ENCODE measurements at regions not wholly inside any gene's neighbourhood (a gene's known extent, or its start where the extent isn't known, plus 50 kb on each side); places are given as distances from the start of the nearest gene placed in this dataset.

- TF ChIP-seq FOXP2 (optimal IDR thresholded peaks at IDR 0.05; ENCODE audit: borderline replicate concordance, extremely low read depth, extremely low read length, insufficient read depth) (no peak), REST (IDR thresholded peaks at IDR 0.05; ENCODE audit: insufficient read depth in 1 of 2, low read depth in 2 of 2, low read length in 2 of 2) (no peak), SIN3A (IDR thresholded peaks at IDR 0.05; ENCODE audit: borderline replicate concordance, insufficient read depth, low read length) (no peak), POLR2AphosphoS5 (IDR thresholded peaks at IDR 0.05; ENCODE audit: low read depth, low read length) (no peak), TAF1 (IDR thresholded peaks at IDR 0.05; ENCODE audit: borderline replicate concordance, insufficient read depth, low read length) (no peak)
These were observed 189.9 kb upstream of the RGMB start for GRCh38 chr5:98583586-98583985.

DNA sequence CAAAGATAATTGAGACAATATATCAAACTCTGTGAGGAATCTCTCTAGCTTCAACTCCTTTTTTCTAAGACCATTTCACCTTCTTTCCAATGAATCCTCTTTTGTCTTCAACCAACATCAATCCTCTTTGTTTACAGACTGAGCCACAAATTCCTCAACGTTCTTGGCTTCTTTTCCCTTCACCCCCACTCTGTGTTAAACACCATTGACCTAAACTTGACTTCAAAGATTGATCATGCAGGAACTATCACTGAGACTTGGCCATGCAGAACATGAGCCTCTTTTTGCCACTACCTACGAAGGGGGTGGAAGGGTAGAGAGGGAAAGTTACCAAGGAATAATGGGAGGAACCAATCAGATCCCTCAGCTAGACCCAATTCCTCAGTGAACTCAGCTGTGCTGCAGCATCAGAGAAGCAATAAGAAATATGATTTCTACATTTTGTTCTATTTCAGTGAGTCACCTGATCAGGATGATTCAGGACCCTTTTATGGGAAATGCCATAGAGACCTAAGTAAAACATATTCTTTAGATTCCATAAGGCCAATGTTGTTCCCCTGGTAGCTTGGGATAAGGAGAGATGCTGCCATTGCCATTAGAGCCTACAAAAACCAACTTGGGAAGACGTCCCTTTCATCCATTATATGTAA, 187.7 kb upstream of the RGMB start:
- TF ChIP-seq FOXP2 (optimal IDR thresholded peaks at IDR 0.05; ENCODE audit: borderline replicate concordance, extremely low read depth, extremely low read length, insufficient read depth) = no peak
- no peak for TF ChIP-seq POLR2AphosphoS5 (IDR thresholded peaks at IDR 0.05; ENCODE audit: low read depth, low read length)
- no peak for TF ChIP-seq SIN3A (IDR thresholded peaks at IDR 0.05; ENCODE audit: borderline replicate concordance, insufficient read depth, low read length)
- no peak for TF ChIP-seq TAF1 (IDR thresholded peaks at IDR 0.05; ENCODE audit: borderline replicate concordance, insufficient read depth, low read length)
- no peak for TF ChIP-seq REST (IDR thresholded peaks at IDR 0.05; ENCODE audit: insufficient read depth in 1 of 2, low read depth in 2 of 2, low read length in 2 of 2)

- no peak for TF ChIP-seq POLR2AphosphoS5 (IDR thresholded peaks at IDR 0.05; ENCODE audit: low read depth, low read length)
- no peak for TF ChIP-seq REST (IDR thresholded peaks at IDR 0.05; ENCODE audit: insufficient read depth in 1 of 2, low read depth in 2 of 2, low read length in 2 of 2)
- TF ChIP-seq TAF1 (IDR thresholded peaks at IDR 0.05; ENCODE audit: borderline replicate concordance, insufficient read depth, low read length) = no peak
- TF ChIP-seq FOXP2 (optimal IDR thresholded peaks at IDR 0.05; ENCODE audit: borderline replicate concordance, extremely low read depth, extremely low read length, insufficient read depth) = no peak
- TF ChIP-seq SIN3A (IDR thresholded peaks at IDR 0.05; ENCODE audit: borderline replicate concordance, insufficient read depth, low read length) = no peak
These were observed 186.9 kb upstream of the RGMB start for GRCh38 chr5:98586581-98586980.

DNA sequence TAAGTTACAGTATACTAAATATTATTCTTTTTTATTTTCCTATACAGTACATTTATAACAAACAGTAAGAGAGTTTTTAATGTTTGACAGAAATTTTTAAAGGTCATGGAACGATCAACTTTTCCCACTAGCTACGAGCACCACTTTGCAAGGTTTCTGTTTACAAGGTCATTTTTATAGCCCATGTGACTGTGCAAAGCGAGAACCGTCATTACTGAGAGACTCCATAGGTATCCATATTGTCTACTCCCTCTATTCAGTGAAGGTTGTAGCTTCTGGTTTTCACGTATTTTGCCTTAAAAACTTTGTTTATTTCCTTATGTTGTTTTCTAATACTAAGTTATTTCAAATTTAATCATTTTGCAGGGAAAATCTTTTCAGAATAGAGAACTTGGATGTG, 186.3 kb upstream of the RGMB start:
- TF ChIP-seq FOXP2 (optimal IDR thresholded peaks at IDR 0.05; ENCODE audit: borderline replicate concordance, extremely low read depth, extremely low read length, insufficient read depth) (no peak), TAF1 (IDR thresholded peaks at IDR 0.05; ENCODE audit: borderline replicate concordance, insufficient read depth, low read length) (no peak), SIN3A (IDR thresholded peaks at IDR 0.05; ENCODE audit: borderline replicate concordance, insufficient read depth, low read length) (no peak), REST (IDR thresholded peaks at IDR 0.05; ENCODE audit: insufficient read depth in 1 of 2, low read depth in 2 of 2, low read length in 2 of 2) (no peak), POLR2AphosphoS5 (IDR thresholded peaks at IDR 0.05; ENCODE audit: low read depth, low read length) (no peak)
